GM19351 (cell line): ENCODE measurements at regions not wholly inside any gene's neighbourhood (a gene's known extent, or its start where the extent isn't known, plus 50 kb on each side); places are given as distances from the start of the nearest gene placed in this dataset.

Experiments
- ATAC-seq: cut with Tn5 transposase; IDR thresholded peaks from one replicate; pipeline ENCODE4 v1.9.1; 2021; ENCODE audit warnings: mild to moderate bottlenecking, moderate library complexity; ENCODE audit not compliant: unreplicated experiment

DNA sequence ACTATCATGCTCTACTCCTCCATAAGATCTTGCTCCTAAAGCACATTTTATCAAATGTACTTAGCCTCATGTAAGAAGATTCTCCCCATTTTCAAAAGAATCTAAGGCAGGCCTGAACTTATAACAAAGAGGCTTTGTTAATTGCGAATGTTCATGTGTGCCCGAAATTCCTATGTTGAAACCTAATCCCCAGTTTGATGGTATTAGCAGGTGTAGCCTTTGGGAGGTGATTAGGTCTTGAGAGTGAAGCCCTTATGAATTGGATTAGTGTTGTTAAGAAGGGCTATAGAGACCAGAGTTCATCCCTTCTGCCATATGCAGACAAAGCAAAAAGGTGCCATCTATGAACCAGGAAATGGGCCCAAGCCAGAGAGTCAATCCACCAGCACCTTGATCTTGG is 234.5 kb downstream of the PAX3 start:
- no peak for ATAC-seq

DNA sequence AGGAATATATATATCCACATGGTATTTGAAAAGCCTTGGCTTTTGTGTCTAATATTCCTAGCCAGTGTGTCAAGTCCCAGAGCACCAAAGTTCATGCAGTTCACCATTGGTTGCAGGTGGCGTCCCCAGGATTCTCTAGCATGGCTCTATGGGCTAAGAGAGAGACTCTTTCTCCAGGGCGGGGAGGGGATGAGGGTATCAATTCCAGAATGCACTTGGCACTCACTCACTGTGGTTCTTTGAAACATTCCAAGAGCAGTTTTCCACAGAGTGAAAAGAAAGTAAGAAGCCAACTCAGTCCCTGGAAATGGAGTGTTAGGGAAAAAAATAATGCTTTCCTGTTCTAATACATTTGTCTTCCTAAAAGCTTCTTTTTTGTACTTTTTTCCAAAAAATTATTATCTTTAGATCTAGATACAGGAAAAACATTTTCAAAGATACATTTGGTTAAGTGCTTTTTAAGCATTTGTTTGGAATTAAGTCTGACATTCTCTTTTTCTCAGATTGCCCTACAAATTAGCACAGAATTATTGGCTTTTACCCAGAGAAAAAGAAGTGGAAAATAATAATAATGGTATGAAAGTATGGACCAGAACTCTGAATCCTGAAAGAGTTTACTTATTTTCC is 239.9 kb downstream of the PAX3 start:
- ATAC-seq: no peak

DNA sequence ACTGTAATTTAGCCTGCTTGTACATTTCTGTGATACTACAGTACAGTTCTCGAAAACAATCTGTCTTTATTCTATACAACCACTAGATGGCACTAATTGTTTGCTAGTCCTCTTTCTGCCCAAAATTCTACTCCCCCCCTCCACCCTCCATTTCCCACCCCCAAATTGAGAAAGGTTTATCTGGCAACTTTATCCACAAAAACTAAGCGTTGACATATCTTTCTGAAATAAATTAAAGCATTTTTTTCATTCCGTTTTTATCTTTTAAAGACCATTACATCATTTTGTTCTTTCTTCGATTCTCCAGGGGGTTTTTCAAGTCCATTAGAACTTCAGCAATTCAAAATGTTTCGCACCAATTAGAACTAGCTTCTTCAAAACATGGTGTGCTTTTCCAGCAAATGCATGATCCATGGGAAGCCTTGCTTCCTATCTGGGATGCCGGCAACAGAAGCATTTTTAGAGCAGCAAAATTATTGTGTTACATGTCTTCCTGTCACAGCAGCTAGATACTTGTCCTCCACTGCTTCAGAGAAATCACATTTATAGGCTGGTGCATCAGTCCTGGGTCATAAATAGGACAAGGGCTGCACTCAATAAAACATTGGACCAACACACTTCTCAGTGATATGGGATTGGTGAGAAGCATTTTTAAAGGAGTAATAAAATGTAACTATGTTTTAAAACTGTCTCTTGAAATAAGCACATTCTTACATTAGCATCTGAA is 241.3 kb downstream of the PAX3 start:
- ATAC-seq: peak; percentile 43

DNA sequence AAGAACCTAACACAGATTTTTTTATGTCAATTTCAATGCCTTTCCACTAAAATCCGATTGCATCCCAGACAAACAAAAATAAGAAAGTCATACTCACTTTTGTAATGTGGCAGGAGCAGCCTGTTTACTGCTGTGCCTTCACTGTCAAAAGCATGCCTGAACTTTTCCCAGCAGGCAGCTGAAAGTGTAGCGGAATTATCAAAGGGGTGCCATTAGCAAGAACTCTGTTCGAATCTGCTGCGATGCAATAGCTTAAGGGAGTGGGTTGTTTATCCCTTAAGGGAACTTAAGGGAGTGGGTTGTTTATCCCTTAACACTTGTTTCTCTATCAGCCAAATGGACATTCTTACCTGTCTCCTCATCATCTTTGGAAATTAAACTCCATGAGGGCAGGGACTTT is 243.5 kb downstream of the PAX3 start:
- no peak for ATAC-seq

DNA sequence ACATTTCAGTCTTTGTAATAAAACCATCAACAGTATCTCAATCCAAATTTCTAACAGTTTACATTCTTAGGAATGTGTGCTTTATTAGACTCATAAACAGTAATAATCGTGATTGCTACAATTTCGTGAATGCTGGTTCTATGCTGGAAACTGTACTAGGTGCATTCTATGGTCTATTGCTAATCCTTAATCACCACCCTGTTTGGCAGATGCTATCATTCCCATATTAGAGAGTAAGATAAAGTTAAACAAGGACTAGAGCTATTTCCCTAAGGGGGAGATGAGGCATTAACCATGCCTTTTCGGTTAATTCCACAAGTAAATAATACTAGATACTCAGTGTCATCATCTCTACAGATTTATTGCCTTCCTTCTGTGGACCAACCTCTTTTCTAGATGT is 244.0 kb downstream of the PAX3 start:
- ATAC-seq: no peak

DNA sequence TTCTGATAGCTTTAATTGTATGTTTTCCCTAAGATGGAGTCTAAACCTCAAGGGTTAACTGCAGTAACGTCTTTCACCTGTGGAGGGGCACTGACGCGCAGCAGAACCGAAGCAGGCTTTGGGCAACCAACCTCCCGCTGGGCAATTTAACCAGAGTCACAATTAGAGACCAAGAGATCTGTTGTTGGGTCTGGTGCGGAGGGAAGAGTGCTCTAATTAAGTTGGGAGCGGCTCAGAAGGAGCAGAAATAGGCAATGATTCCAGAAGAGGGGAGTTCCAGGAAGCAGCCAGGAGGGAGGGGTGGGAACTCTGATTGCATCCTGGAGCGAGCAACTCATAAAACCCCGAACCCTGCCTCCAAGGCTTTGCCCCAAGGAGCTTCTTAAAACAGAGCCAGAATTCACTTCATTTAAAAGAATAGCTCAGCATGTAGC is 245.8 kb downstream of the PAX3 start:
- peak; percentile 89 for ATAC-seq

DNA sequence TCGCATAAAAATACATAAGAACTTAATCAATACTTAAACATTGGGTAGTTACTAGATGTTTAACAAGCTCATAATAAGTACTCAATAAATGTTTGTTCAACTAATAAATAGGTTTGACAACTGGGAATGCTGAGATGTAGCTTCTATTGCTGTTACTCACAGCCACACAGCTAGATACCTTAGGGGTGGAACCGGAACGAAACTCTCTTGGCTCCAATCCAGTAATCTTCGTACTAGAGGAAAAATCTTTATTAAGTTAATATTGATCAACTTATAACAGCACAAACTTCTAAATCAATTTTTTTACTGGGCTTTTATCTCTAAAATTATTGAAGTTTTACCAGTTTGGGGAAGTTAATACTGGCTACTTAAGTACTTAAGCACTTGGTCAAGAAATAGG is 247.8 kb downstream of the PAX3 start:
- no peak for ATAC-seq

DNA sequence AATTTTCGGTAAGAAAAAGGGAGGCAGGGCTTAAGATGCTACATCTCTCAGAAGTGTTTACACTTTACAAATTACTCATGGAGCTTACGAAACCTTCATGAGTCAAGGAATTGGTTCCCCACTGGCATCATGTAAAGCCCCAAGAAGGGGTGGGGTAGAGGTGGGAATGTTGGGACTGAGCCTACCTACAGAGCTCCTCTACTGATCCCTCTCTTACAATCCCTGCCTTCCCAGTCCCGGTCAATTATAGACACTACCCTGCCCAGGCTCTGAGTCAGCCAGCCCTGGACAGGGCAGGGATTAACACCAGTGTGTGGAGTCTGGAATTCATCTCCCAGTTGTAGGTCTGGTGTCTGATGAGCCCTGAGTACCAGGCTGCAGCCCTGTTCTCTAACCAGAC is 248.9 kb downstream of the PAX3 start:
- ATAC-seq: no peak

DNA sequence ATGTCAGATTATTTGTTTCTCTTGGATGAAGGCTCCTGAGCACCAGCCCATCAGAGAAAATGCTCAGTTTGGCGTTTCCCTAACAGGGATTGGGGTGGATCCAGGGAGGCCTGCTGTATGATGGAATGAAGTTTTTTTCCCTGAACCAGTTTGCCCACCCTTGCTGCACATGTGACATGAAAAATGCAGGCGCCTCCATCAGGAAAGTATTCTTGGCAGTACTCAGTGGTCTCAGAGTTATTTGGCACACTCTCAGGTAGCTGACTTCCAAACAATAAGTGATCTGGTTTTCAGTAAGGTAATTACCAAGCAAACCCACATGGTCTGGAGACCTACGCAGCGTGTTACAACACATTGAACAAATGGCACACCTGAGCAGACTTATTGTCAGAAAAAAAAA is 254.9 kb downstream of the PAX3 start:
- ATAC-seq: no peak

DNA sequence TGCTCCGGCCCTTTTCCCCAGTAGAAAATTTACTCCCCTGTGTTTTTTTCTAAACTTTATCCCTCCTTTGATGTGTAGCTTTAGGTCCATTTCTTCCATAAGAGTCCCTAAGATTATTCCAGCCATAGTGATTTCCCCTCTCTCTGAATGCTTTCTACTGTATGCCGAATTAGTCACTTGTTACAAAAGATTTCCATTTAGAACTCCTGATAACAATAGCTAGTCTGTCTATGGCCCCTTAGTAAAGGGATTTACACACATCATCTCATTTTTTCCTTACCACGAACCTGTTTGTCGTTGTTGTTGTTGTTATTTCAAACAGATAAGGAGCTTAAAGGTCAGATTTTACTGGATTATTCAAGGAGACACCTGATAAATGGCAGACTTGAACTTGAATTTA is 256.1 kb downstream of the PAX3 start:
- no peak for ATAC-seq

DNA sequence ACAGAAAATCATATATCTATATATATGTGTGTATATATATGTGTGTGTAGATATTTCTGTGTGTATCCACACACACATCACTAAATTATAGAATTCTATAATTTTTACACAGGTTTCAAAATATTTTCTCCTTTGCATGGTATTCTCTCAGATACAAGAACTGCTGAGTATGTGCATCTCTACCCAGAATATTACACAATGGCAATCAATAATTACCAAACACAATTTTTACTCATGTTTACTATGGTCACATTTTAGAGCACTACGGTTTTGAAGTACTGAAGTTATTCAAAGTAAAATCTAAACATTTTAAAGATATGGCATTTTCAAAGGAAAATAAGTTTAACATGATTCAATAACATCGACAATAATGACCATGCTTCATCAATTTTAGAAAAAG is 258.5 kb downstream of the PAX3 start:
- no peak for ATAC-seq

DNA sequence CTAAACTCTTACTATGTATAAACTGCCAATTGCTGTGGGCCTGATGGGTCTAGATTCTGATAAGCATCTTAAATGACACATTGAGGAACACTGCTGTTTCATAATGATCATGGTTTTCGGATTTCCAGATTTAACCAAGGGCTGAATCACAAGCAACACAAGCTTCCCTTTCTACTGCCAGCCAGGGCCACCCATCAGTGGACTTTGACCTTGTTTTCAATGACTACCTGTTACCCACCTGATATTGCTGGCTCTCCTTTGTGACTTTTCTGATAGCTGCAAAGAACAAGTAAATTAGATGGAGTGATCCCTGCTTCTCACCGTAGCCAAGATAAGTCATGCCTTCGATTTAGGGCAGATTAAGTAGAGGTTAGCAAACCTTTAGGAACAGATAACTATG is 259.0 kb downstream of the PAX3 start:
- no peak for ATAC-seq

DNA sequence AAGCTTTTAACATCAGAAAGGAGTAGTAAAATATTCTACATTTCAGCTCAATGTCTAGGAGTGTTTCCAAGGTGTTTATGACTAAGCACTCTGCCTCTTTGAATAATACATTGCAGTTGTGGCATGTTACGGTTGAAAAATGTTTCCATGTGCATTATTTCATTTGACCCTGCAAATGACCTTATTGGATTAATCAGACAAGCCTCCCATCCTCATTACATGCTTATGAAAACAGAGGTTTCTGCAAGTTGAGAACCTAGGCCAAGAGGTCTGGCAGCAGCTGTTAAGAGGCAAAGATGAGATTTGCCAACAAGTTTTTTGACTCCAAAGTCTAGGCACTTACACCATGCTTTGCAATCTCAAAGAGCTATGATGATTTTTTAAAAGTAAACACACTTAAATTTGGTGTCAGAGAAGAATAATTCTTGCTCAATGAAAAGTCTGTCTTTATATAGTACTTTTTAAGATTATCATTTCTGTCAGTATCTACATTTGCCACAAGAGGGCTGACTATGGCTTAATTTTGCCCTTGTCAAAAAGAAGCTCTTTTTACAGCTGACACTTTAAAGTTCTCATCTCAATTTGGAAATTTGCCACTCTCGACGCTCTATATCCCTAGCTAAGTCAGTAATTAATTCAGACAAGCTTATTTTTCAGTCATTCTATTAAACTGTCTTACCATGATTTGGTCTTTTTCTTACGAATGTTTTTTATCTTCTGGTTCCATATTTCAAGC is 260.6 kb downstream of the PAX3 start:
- no peak for ATAC-seq

DNA sequence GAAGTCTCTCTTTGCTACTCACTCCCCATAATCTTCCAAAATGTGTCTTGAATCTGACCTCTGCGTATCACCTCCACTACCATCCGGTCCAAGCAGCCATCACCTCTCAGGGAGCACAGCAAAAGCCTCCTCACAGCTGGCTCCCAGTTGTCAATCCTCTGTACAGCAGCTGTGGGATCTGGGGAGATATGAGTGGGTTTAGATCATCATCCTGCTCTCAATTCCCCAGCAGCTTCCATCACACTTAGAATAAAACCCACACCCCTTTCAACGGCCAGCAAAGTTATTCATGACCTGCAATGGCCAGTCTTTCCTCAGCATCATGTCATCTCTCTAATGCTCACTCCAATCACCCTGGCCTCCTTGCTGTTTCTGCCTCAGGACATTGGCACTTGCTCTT is 261.6 kb downstream of the PAX3 start:
- ATAC-seq: no peak

DNA sequence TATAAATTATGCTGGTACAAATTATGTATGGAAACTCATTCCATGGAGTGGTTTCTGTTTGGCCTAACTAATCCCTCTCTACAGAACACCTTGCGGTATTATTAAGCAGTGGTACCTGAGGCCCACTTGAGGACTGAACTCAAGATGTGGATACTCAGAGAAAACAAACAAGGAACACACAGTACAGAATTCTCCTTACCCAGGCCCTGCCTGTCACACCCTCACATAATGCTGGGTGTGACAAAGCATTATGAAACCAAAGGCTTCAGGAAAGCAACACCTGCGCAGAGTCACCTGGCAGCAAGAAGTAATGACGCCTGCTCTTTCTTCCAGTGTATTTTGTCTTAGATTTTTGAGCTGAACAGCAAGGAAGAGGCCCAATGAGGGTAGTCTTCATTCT is 264.7 kb downstream of the PAX3 start:
- ATAC-seq: no peak

DNA sequence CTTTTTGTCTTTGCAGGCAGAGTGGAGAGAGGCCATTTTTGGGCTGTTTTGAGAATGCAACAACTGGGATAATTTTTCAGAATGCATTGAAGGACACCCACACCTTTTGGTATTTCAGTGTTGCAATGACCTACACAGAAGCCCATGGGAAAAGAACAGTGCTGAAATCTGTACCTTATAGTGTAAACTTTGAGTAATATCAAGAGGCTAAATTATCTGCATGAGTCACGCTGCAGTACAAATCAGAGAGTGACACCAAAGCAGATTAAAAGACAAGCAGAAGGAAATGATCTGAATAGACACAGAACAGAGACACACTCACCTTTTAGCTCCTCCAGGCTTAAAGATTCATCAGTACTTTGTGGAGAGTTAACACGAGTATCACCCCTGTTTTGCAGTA is 265.3 kb downstream of the PAX3 start:
- no peak for ATAC-seq

DNA sequence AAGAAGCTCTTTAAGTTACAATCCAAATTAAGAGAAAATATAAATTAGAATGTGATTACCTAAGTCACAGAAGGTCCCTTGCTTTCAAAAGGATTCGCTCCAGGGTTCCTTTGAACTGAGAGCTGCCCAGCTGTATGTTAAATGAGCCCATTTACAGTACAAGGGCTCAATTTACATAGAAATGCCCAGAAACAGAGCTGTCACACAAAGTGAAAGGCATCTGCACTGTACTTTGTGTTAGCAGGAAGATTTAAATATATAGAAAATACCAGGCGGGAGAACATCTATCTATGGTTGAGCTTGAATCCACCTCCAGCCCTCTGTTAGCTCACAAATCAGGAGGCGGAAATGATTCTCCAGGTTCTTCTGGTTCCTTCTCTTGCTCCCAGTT is 272.9 kb downstream of the PAX3 start:
- ATAC-seq: no peak

DNA sequence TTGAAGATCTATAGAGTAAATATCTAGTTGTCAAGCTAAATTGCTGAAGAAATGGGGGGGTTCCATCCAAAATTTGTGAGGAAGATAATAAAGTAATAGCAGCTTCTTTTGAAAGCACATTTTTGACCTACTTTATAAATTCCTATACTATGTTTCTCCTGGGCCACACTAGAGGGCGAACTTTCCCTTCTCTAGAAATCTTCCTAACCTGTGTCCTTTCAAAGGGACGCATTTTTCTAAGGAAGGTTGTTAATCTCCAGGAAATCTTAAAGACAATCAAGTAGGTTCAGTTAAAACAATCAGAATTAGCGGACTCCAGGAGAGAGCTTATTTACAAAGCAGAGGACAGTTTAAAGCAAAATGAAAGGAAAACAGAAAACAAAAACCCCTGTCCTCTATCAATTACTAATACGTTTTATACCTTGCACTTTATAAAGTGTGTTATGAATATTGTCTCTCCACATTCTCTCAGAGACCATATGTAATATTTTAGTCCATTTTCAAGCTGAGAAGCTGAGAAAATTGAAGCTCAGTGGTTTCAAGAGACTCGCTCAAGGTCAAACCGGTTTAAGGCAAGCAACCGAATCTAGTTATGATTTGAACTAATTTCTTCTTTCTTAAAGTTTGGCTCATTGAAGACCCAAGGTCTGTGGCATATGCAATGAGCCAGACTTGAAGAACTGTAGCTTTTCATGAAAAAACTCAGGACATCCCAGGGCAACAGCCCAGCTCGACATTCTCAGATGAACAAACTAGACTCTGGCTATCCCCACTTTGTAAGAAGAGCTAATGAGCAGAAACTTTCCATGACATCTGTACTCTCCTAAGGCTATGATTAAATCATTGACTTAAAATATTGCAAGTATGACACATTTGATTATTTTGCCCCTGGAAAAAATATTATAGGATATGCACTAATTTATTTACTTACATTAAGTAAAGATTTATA is 273.6 kb downstream of the PAX3 start:
- ATAC-seq: no peak

DNA sequence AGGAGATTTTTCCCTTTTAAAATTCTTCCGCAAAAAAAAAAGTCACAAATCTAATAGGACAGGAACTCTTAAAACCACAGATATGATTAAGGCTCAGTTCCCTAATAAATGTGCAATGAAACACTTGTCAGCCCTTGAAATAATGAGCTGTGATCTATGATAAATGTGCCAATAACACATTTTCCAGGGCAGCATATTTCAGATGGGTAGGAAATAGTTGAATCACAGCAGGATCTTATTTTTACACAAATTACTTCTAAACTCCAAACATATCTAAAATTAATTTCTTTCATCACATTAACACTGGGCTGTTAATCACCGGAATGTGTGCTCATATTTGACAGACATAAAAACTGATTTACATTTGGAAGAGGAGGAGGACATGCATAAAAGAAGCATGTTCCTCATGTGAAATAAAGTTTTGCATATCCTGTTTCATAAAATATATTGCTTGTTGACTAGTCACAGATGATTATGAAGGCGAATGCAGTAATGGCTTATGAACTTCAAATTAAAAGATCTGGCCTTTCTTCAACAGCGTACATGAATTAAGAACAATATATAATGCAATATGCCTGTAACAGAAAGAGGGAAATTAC is 281.4 kb downstream of the PAX3 start:
- no peak for ATAC-seq

DNA sequence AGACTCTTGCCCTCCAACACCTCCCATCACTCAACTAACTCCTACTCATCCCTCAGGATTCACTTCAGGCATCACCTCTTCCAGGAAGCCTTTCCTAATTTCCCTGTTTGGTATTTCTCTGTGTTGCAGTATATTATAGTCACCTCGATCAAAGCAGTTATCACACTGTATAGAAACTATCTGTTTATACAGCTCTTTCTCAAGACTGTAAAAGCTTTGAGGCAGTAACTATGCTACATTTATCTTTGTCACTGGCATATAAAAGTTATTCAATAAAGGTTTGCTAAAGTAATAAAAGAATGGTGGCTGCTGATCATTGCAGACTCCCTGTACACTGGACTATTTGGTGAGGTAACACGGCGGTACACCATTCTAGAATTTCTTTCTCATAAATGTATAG is 284.9 kb downstream of the PAX3 start:
- ATAC-seq: no peak

DNA sequence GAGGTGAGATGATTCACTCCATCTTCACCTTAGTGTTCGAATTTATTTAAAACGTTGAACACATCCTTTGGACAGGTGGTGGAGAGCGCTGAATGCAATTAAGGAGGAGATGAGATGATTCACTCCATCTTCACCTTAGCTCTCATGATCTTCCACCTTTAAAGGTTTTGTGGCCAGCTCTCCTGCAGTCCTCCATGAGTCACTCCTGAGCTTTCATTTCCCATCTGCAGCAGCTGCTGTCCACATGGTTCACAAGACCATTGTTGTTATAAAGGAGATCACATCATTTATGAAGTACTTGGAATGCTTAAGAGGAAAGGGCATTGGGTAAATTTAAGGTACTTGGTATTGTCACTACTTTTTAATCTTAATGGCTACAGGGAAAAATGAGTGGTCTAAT is 298.5 kb downstream of the PAX3 start:
- no peak for ATAC-seq
